Suprapubic skin (tissue), 4 donors: ENCODE measurements at regions not wholly inside any gene's neighbourhood (a gene's known extent, or its start where the extent isn't known, plus 50 kb on each side); places are given as distances from the start of the nearest gene placed in this dataset.

Experiments
- EP300 ChIP-seq: sonication (generic); formaldehyde crosslinking; IDR thresholded peaks from one replicate; pipeline ENCODE4 v1.6.1; 2017; ENCODE audit warnings: antibody characterized with exemption
- POLR2AphosphoS5 ChIP-seq, 3 donors: sonication (generic); formaldehyde crosslinking; IDR thresholded peaks; one replicate each; pipeline ENCODE4 v1.6.1; 2017; ENCODE audit warnings: antibody characterized with exemption in 3 of 3

GRCh38 chr22:47309476-47309875 is 547.0 kb downstream of the TBC1D22A start:
- TF ChIP-seq POLR2AphosphoS5 (IDR thresholded peaks at IDR 0.05) = no peak
- TF ChIP-seq EP300 = no peak
